ENCODE measurements at regions not wholly inside any gene's neighbourhood (a gene's known extent, or its start where the extent isn't known, plus 50 kb on each side); places are given as distances from the start of the nearest gene placed in this dataset.

- no peaks in the 10 kb centered on the region for H3K36me3 Mint-ChIP-seq
- Histone ChIP-seq H3K36me3 (ENCODE audit: control insufficient read depth, insufficient read depth, low read length) (no peaks in the 10 kb centered on the region), H3K9me3 (ENCODE audit: control insufficient read depth in 2 of 2, low read length in 2 of 2) (no peaks in the 10 kb centered on the region), H3K4me1 (ENCODE audit: control insufficient read depth, insufficient read depth, low read length, poor library complexity, severe bottlenecking) (no peaks in the 10 kb centered on the region), H3K27me3 (ENCODE audit: control insufficient read depth, insufficient read depth, low read length) (peaks cover 2% of the 10 kb centered on the region), H3K27ac (ENCODE audit: insufficient read depth, low read length, poor library complexity, severe bottlenecking) (no peak overlapping the region), H3K4me3 (ENCODE audit: low read depth, low read length) (no peak overlapping the region)
- DNase-seq (no peak), ATAC-seq (ENCODE audit: low read depth in 2 of 2) (no peak)
- H3K4me1 Mint-ChIP-seq = no peaks in the 10 kb centered on the region
- no peak overlapping the region for H3K27ac Mint-ChIP-seq
- H3K9me3 Mint-ChIP-seq = peaks cover 0 to 10% (median 5%) of the 10 kb centered on the region in 7 donors
- no peak overlapping the region for H3K4me3 Mint-ChIP-seq
- H3K27me3 Mint-ChIP-seq = peaks cover 4% of the 10 kb centered on the region
Measured at GRCh38 chr20:40603057-40603651, 85.9 kb downstream of the MAFB start.

GRCh38 chr20:40602381-40602780 lies 86.7 kb downstream of the MAFB start:
- Histone ChIP-seq H3K27me3 (ENCODE audit: control insufficient read depth, insufficient read depth, low read length) (no peaks in the 10 kb centered on the region), H3K4me1 (ENCODE audit: control insufficient read depth, insufficient read depth, low read length, poor library complexity, severe bottlenecking) (no peaks in the 10 kb centered on the region), H3K4me3 (ENCODE audit: low read depth, low read length) (no peak overlapping the region), H3K9me3 (ENCODE audit: control insufficient read depth in 2 of 2, low read length in 2 of 2) (no peaks in the 10 kb centered on the region), H3K27ac (ENCODE audit: insufficient read depth, low read length, poor library complexity, severe bottlenecking) (no peak overlapping the region), H3K36me3 (ENCODE audit: control insufficient read depth, insufficient read depth, low read length) (no peaks in the 10 kb centered on the region)
- Mint-ChIP-seq H3K9me3 (peaks cover 0 to 10% (median 5%) of the 10 kb centered on the region in 7 donors), H3K4me3 (no peak overlapping the region), H3K36me3 (no peaks in the 10 kb centered on the region), H3K27ac (no peak overlapping the region), H3K27me3 (peaks cover 4% of the 10 kb centered on the region), H3K4me1 (no peaks in the 10 kb centered on the region)
- DNase-seq = no peak
- no peak for ATAC-seq (ENCODE audit: low read depth in 2 of 2)

GRCh38 chr20:40600441-40601219 lies 88.4 kb downstream of the MAFB start:
- H3K4me3 Mint-ChIP-seq = no peak overlapping the region
- ATAC-seq (ENCODE audit: low read depth in 2 of 2) = no peak

GRCh38 chr20:40599987-40600386 lies 89.0 kb downstream of the MAFB start:
- H3K4me1 Mint-ChIP-seq = no peaks in the 10 kb centered on the region
- no peaks in the 10 kb centered on the region for H3K4me1 ChIP-seq (ENCODE audit: control insufficient read depth, insufficient read depth, low read length, poor library complexity, severe bottlenecking)
- H3K27ac ChIP-seq (ENCODE audit: insufficient read depth, low read length, poor library complexity, severe bottlenecking) = no peak overlapping the region
- H3K27me3 ChIP-seq (ENCODE audit: control insufficient read depth, insufficient read depth, low read length) = no peaks in the 10 kb centered on the region
- H3K4me3 Mint-ChIP-seq = no peak overlapping the region
- ATAC-seq (ENCODE audit: low read depth in 2 of 2) = no peak
- no peak for DNase-seq
- peaks cover 3% of the 10 kb centered on the region for H3K36me3 Mint-ChIP-seq
- H3K27ac Mint-ChIP-seq = no peak overlapping the region
- no peaks in the 10 kb centered on the region for H3K36me3 ChIP-seq (ENCODE audit: control insufficient read depth, insufficient read depth, low read length)
- peaks cover 4% of the 10 kb centered on the region for H3K27me3 Mint-ChIP-seq
- H3K4me3 ChIP-seq (ENCODE audit: low read depth, low read length) = no peak overlapping the region
- no peaks in the 10 kb centered on the region for H3K9me3 ChIP-seq (ENCODE audit: control insufficient read depth in 2 of 2, low read length in 2 of 2)
- peaks cover 0 to 10% (median 4%) of the 10 kb centered on the region in 7 donors for H3K9me3 Mint-ChIP-seq

More at GRCh38 chr20:40600441-40601219, 88.4 kb downstream of the MAFB start:
- Histone ChIP-seq H3K4me3 (ENCODE audit: low read depth, low read length) (no peak overlapping the region), H3K27ac (ENCODE audit: insufficient read depth, low read length, poor library complexity, severe bottlenecking) (no peak overlapping the region), H3K9me3 (ENCODE audit: control insufficient read depth in 2 of 2, low read length in 2 of 2) (no peaks in the 10 kb centered on the region), H3K4me1 (ENCODE audit: control insufficient read depth, insufficient read depth, low read length, poor library complexity, severe bottlenecking) (no peaks in the 10 kb centered on the region), H3K36me3 (ENCODE audit: control insufficient read depth, insufficient read depth, low read length) (no peaks in the 10 kb centered on the region), H3K27me3 (ENCODE audit: control insufficient read depth, insufficient read depth, low read length) (no peaks in the 10 kb centered on the region)
- DNase-seq = no peak
- Mint-ChIP-seq H3K9me3 (peaks cover 0 to 10% (median 4%) of the 10 kb centered on the region in 7 donors), H3K4me1 (no peaks in the 10 kb centered on the region), H3K27me3 (peaks cover 4% of the 10 kb centered on the region), H3K36me3 (no peaks in the 10 kb centered on the region), H3K27ac (no peak overlapping the region)

GRCh38 chr20:40592941-40593340 lies 96.1 kb downstream of the MAFB start:
- Mint-ChIP-seq H3K27me3 (peaks cover 5% of the 10 kb centered on the region), H3K36me3 (peaks cover 3% of the 10 kb centered on the region), H3K4me3 (no peak overlapping the region), H3K27ac (no peak overlapping the region), H3K9me3 (peaks cover 0 to 3% (median 0%) of the 10 kb centered on the region in 7 donors), H3K4me1 (no peaks in the 10 kb centered on the region)
- DNase-seq (no peak), ATAC-seq (ENCODE audit: low read depth in 2 of 2) (no peak)
- Histone ChIP-seq H3K9me3 (ENCODE audit: control insufficient read depth in 2 of 2, low read length in 2 of 2) (no peaks in the 10 kb centered on the region), H3K4me3 (ENCODE audit: low read depth, low read length) (no peak overlapping the region), H3K4me1 (ENCODE audit: control insufficient read depth, insufficient read depth, low read length, poor library complexity, severe bottlenecking) (no peaks in the 10 kb centered on the region), H3K27me3 (ENCODE audit: control insufficient read depth, insufficient read depth, low read length) (no peaks in the 10 kb centered on the region), H3K36me3 (ENCODE audit: control insufficient read depth, insufficient read depth, low read length) (no peaks in the 10 kb centered on the region), H3K27ac (ENCODE audit: insufficient read depth, low read length, poor library complexity, severe bottlenecking) (no peak overlapping the region)

- Histone ChIP-seq H3K27ac (ENCODE audit: insufficient read depth, low read length, poor library complexity, severe bottlenecking) (no peak overlapping the region), H3K4me1 (ENCODE audit: control insufficient read depth, insufficient read depth, low read length, poor library complexity, severe bottlenecking) (no peaks in the 10 kb centered on the region), H3K27me3 (ENCODE audit: control insufficient read depth, insufficient read depth, low read length) (no peaks in the 10 kb centered on the region), H3K4me3 (ENCODE audit: low read depth, low read length) (no peak overlapping the region), H3K9me3 (ENCODE audit: control insufficient read depth in 2 of 2, low read length in 2 of 2) (no peaks in the 10 kb centered on the region), H3K36me3 (ENCODE audit: control insufficient read depth, insufficient read depth, low read length) (no peaks in the 10 kb centered on the region)
- DNase-seq = no peak
- ATAC-seq (ENCODE audit: low read depth in 2 of 2) = no peak
- Mint-ChIP-seq H3K36me3 (peaks cover 3% of the 10 kb centered on the region), H3K27ac (no peak overlapping the region), H3K9me3 (peaks cover 0 to 3% (median 0%) of the 10 kb centered on the region in 7 donors), H3K27me3 (peaks cover 5% of the 10 kb centered on the region), H3K4me1 (no peaks in the 10 kb centered on the region), H3K4me3 (no peak overlapping the region)
Measured at GRCh38 chr20:40591536-40591935, 97.5 kb downstream of the MAFB start.

- Histone ChIP-seq H3K4me3 (ENCODE audit: low read depth, low read length) (no peak overlapping the region), H3K4me1 (ENCODE audit: control insufficient read depth, insufficient read depth, low read length, poor library complexity, severe bottlenecking) (no peaks in the 10 kb centered on the region), H3K36me3 (ENCODE audit: control insufficient read depth, insufficient read depth, low read length) (no peaks in the 10 kb centered on the region), H3K9me3 (ENCODE audit: control insufficient read depth in 2 of 2, low read length in 2 of 2) (no peaks in the 10 kb centered on the region), H3K27ac (ENCODE audit: insufficient read depth, low read length, poor library complexity, severe bottlenecking) (no peak overlapping the region), H3K27me3 (ENCODE audit: control insufficient read depth, insufficient read depth, low read length) (no peaks in the 10 kb centered on the region)
- H3K36me3 Mint-ChIP-seq = peaks cover 3% of the 10 kb centered on the region
- peaks cover 5% of the 10 kb centered on the region for H3K27me3 Mint-ChIP-seq
- peaks cover 0 to 3% (median 0%) of the 10 kb centered on the region in 7 donors for H3K9me3 Mint-ChIP-seq
- no peaks in the 10 kb centered on the region for H3K4me1 Mint-ChIP-seq
- ATAC-seq (ENCODE audit: low read depth in 2 of 2) (no peak), DNase-seq (no peak)
- no peak overlapping the region for H3K4me3 Mint-ChIP-seq
- H3K27ac Mint-ChIP-seq = no peak overlapping the region
Measured at GRCh38 chr20:40591119-40591518, 97.9 kb downstream of the MAFB start.

GRCh38 chr20:40589581-40589980 lies 99.5 kb downstream of the MAFB start:
- H3K4me1 ChIP-seq (ENCODE audit: control insufficient read depth, insufficient read depth, low read length, poor library complexity, severe bottlenecking) = no peaks in the 10 kb centered on the region
- Mint-ChIP-seq H3K27ac (no peak overlapping the region), H3K36me3 (no peaks in the 10 kb centered on the region), H3K4me3 (no peak overlapping the region), H3K9me3 (peaks cover 0 to 3% (median 0%) of the 10 kb centered on the region in 7 donors), H3K4me1 (no peaks in the 10 kb centered on the region), H3K27me3 (peaks cover 5% of the 10 kb centered on the region)
- no peak overlapping the region for H3K4me3 ChIP-seq (ENCODE audit: low read depth, low read length)
- ATAC-seq (ENCODE audit: low read depth in 2 of 2) (no peak), DNase-seq (no peak)
- no peaks in the 10 kb centered on the region for H3K9me3 ChIP-seq (ENCODE audit: control insufficient read depth in 2 of 2, low read length in 2 of 2)
- H3K27me3 ChIP-seq (ENCODE audit: control insufficient read depth, insufficient read depth, low read length) = no peaks in the 10 kb centered on the region
- no peaks in the 10 kb centered on the region for H3K36me3 ChIP-seq (ENCODE audit: control insufficient read depth, insufficient read depth, low read length)
- no peak overlapping the region for H3K27ac ChIP-seq (ENCODE audit: insufficient read depth, low read length, poor library complexity, severe bottlenecking)

All from CD4-positive, CD25-positive, alpha-beta regulatory T cell (primary cell).